HG02610 (cell line): ENCODE measurements at regions not wholly inside any gene's neighbourhood (a gene's known extent, or its start where the extent isn't known, plus 50 kb on each side); places are given as distances from the start of the nearest gene placed in this dataset.
"Not testable (repeated sequence)": the region's sequence is repeated elsewhere in the genome, so short reads cannot be mapped to it uniquely, and the experiment has no call there.

ENCODE experiments used
- ATAC-seq: cut with Tn5 transposase; IDR thresholded peaks from one replicate; pipeline ENCODE4 v1.9.1; 2021; ENCODE audit warnings: mild to moderate bottlenecking, moderate library complexity; ENCODE audit not compliant: unreplicated experiment

GRCh38 chr16:63461248-63461841 is 1425.1 kb upstream of the CDH8 start:
- no peak for ATAC-seq

- ATAC-seq = no peak
Measured at GRCh38 chr16:63458846-63459245, 1422.6 kb upstream of the CDH8 start.

- ATAC-seq = no peak
Measured at GRCh38 chr16:63457869-63458268, 1421.6 kb upstream of the CDH8 start.

GRCh38 chr16:63453261-63453660 is 1417.0 kb upstream of the CDH8 start:
- ATAC-seq = no peak

- no peak for ATAC-seq
Measured at GRCh38 chr16:63447121-63447520, 1410.9 kb upstream of the CDH8 start.

GRCh38 chr16:63442246-63442645 is 1406.0 kb upstream of the CDH8 start:
- no peak for ATAC-seq

- ATAC-seq = no peak
Measured at GRCh38 chr16:63426275-63426870, 1390.1 kb upstream of the CDH8 start.

- ATAC-seq = no peak
Measured at GRCh38 chr16:63422715-63423114, 1386.5 kb upstream of the CDH8 start.

- no peak for ATAC-seq
Measured at GRCh38 chr16:63416712-63417111, 1380.5 kb upstream of the CDH8 start.

GRCh38 chr16:63415014-63415413 is 1378.8 kb upstream of the CDH8 start:
- ATAC-seq = no peak

- ATAC-seq = no peak
Measured at GRCh38 chr16:63410594-63410993, 1374.4 kb upstream of the CDH8 start.

- ATAC-seq = no peak
Measured at GRCh38 chr16:63403792-63404191, 1367.6 kb upstream of the CDH8 start.

GRCh38 chr16:63388277-63388676 is 1352.0 kb upstream of the CDH8 start:
- ATAC-seq = not testable (repeated sequence)

- no peak for ATAC-seq
Measured at GRCh38 chr16:63385714-63386432, 1349.6 kb upstream of the CDH8 start.

- ATAC-seq = no peak
Measured at GRCh38 chr16:63373744-63374143, 1337.5 kb upstream of the CDH8 start.

- no peak for ATAC-seq
Measured at GRCh38 chr16:63372815-63373214, 1336.6 kb upstream of the CDH8 start.

GRCh38 chr16:63372283-63372682 is 1336.0 kb upstream of the CDH8 start:
- no peak for ATAC-seq

GRCh38 chr16:63365649-63366304 is 1329.5 kb upstream of the CDH8 start:
- ATAC-seq = no peak

GRCh38 chr16:63363738-63364137 is 1327.5 kb upstream of the CDH8 start:
- ATAC-seq = no peak

- peak; percentile 76 for ATAC-seq
Measured at GRCh38 chr16:63361032-63361624, 1324.9 kb upstream of the CDH8 start.

GRCh38 chr16:63349961-63350360 is 1313.7 kb upstream of the CDH8 start:
- ATAC-seq = no peak
